Hepatocyte (in vitro differentiated cells): ENCODE measurements at regions not wholly inside any gene's neighbourhood (a gene's known extent, or its start where the extent isn't known, plus 50 kb on each side); places are given as distances from the start of the nearest gene placed in this dataset.

Source experiments
- CTCF ChIP-seq: fragments of 200-600 bp; sonication (generic); IDR thresholded peaks from 2 replicates; pipeline ENCODE4 v1.5.1; 2016; ENCODE audit warnings: antibody characterized with exemption, mild to moderate bottlenecking; ENCODE audit not compliant: poor library complexity
- EZH2 ChIP-seq: fragments of 200-600 bp; sonication (generic); IDR thresholded peaks from 2 replicates; pipeline ENCODE4 v1.6.1; 2016; ENCODE audit warnings: antibody characterized with exemption, mild to moderate bottlenecking, borderline replicate concordance
- EZH2phosphoT487 ChIP-seq: fragments of 200-600 bp; sonication (generic); IDR thresholded peaks from one replicate; pipeline ENCODE4 v1.6.1; 2018; ENCODE audit warnings: antibody characterized with exemption, mild to moderate bottlenecking, low read depth, moderate library complexity; ENCODE audit not compliant: unreplicated experiment, severe bottlenecking

DNA sequence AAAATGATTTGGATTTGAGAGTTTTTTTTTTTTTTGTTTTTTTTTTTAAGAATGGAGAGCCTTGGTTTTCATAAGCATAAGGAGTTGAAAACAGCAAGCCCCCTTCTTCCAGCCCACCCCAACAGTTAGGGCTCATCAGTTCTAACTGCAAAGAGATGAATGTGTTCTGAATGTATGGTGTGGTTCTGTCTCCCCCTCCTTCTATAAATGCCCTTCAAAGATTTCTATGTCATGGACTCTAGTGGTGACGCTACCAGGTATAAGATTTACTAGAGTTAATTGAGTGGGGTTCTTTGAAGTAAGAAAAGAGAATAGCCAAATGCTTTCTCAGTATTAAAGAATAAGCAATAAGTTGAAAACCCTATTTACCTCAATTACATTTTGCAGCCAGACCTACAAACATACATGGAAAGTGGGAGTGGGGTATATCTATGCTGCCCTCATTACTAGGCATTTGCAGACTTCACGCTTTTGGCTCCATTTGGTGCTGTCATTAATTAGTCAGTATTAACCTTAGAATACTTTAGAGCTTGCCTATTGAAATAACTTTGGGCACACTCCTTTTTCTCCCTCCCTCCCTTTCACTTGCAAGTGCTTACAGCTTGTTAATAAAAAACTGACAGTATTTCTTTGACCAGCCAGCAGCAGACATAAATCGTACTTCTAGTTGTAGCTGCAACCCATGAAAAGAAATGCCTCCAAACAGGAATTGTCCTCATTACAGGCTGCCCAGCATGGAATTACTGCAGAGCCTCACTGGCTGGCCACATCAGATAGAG lies 667.2 kb upstream of the ZNF608 start:
- no peak for TF ChIP-seq EZH2phosphoT487
- no peak for TF ChIP-seq CTCF
- TF ChIP-seq EZH2, result no peak
